GM12878 (cell line): ENCODE measurements at regions not wholly inside any gene's neighbourhood (a gene's known extent, or its start where the extent isn't known, plus 50 kb on each side); places are given as distances from the start of the nearest gene placed in this dataset.

Experiments
- CTCF ChIP-seq, 3 experiments: IDR thresholded peaks in 2 of 3; conservative IDR thresholded peaks in 1 of 3; 2 replicates each; pipeline ENCODE4 v1.5.1; 2011; ENCODE audit warnings: low read depth in 3 of 3, low read length in 3 of 3, mild to moderate bottlenecking in 3 of 3, control low read depth in 2 of 3, moderate library complexity in 2 of 3, inconsistent platforms in 1 of 3, mixed read lengths in 1 of 3; ENCODE audit not compliant: control insufficient read depth in 2 of 3, insufficient read depth in 1 of 3; ENCODE audit errors: extremely low read depth in 1 of 3
- ETV6 ChIP-seq, 2 experiments: fragments of 450-650 bp in 1 of 2; IDR thresholded peaks in 1 of 2; conservative IDR thresholded peaks in 1 of 2; 2 replicates each; pipeline ENCODE4 v1.6.1; 2014; ENCODE audit warnings: antibody characterized with exemption in 1 of 2, borderline replicate concordance in 1 of 2, low read depth in 1 of 2, mild to moderate bottlenecking in 1 of 2, moderate library complexity in 1 of 2
- GABPA ChIP-seq: IDR thresholded peaks from 2 replicates; pipeline ENCODE4 v1.6.1; 2014; ENCODE audit warnings: antibody characterized with exemption, low read depth, mild to moderate bottlenecking, inconsistent platforms
- JUNB ChIP-seq: IDR thresholded peaks from 2 replicates; pipeline ENCODE4 v1.6.1; 2016; ENCODE audit warnings: antibody characterized with exemption, mild to moderate bottlenecking
- MEF2B ChIP-seq: fragments of 450-650 bp; IDR thresholded peaks from 2 replicates; pipeline ENCODE4 v1.6.1; 2018; ENCODE audit warnings: mild to moderate bottlenecking, moderate library complexity; ENCODE audit not compliant: partially characterized antibody, poor library complexity, severe bottlenecking
- MTA2 ChIP-seq: fragments of 450-650 bp; IDR thresholded peaks from 2 replicates; pipeline ENCODE4 v1.6.1; 2016; ENCODE audit warnings: low read depth, mild to moderate bottlenecking, moderate library complexity
- NR2C1 ChIP-seq: fragments of 450-650 bp; IDR thresholded peaks from 2 replicates; pipeline ENCODE4 v1.6.1; 2017; ENCODE audit warnings: antibody characterized with exemption, mild to moderate bottlenecking, moderate library complexity
- RB1 ChIP-seq: fragments of 450-650 bp; formaldehyde crosslinking; IDR thresholded peaks from 2 replicates; pipeline ENCODE4 v1.6.1; 2017; ENCODE audit warnings: mild to moderate bottlenecking, borderline replicate concordance
- REST ChIP-seq: IDR thresholded peaks from 2 replicates; pipeline ENCODE4 v1.6.1; 2012; ENCODE audit warnings: mild to moderate bottlenecking, low read depth, low read length
- ZNF274 ChIP-seq: IDR thresholded peaks from one replicate; pipeline ENCODE4 v1.8.0; 2011; ENCODE audit not compliant: insufficient read length, insufficient read depth
- ZNF592 ChIP-seq: fragments of 450-650 bp; IDR thresholded peaks from 2 replicates; pipeline ENCODE4 v1.6.1; 2017; ENCODE audit warnings: mild to moderate bottlenecking, moderate library complexity
- ZNF687 ChIP-seq: fragments of 450-650 bp; IDR thresholded peaks from 2 replicates; pipeline ENCODE4 v1.6.1; 2017; ENCODE audit warnings: mild to moderate bottlenecking, moderate library complexity
- TF ChIP-seq, protein P1 (sequence below): fragments of 450-650 bp; IDR thresholded peaks from 2 replicates; pipeline ENCODE4 v1.6.1; 2017; ENCODE audit warnings: mild to moderate bottlenecking

DNA sequence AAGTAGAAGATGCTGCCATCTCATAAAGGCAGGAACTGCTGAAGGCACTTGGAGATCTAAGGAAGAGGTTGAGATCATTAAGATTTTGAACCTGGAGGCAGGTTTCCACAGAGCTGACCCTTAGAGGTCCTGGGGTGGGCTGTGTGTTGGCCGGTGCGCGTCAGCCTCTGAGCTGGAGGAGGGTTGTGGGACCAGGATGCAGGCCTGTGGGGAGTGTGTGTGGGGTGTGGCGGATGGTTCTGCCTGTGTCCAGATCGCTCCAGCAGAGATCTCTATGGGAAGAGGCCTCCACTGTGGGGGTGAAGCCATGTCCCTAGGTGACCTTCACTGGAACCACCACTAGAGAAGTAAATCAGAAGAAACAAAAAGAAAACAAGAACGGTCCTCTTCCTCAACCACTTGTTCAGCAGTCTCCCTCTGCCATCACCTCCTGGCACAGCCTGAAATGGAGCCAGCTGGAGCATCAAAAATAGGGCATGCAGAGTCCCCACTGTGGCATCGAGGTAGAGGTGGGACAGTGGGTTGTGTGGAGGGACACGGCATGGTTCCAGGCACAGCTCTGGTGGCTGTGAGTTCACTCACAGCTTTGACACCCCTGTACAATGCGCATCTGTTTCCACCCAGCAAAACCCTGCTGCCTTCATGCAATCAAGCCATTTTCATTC lies 453.8 kb downstream of the TCERG1L start (continued):
- TF ChIP-seq REST (no peak), GABPA (no peak), JUNB (no peak), NR2C1 (no peak), ZNF274 (no peak), MTA2 (no peak), MEF2B (no peak), ZNF687 (no peak), RB1 (no peak), ZNF592 (no peak), CTCF (IDR thresholded peaks at IDR 0.05 in 2 of 3, conservative IDR thresholded peaks at IDR 0.05 in 1 of 3; ENCODE audit: control insufficient read depth in 2 of 3, extremely low read depth in 1 of 3, insufficient read depth in 1 of 3, low read depth in 3 of 3, low read length in 3 of 3) (no peak), ETV6 (conservative IDR thresholded peaks at IDR 0.05 in 1 of 2, IDR thresholded peaks at IDR 0.05 in 1 of 2; ENCODE audit: borderline replicate concordance in 1 of 2, low read depth in 1 of 2) (no peak)
- TF ChIP-seq, protein P1, sequence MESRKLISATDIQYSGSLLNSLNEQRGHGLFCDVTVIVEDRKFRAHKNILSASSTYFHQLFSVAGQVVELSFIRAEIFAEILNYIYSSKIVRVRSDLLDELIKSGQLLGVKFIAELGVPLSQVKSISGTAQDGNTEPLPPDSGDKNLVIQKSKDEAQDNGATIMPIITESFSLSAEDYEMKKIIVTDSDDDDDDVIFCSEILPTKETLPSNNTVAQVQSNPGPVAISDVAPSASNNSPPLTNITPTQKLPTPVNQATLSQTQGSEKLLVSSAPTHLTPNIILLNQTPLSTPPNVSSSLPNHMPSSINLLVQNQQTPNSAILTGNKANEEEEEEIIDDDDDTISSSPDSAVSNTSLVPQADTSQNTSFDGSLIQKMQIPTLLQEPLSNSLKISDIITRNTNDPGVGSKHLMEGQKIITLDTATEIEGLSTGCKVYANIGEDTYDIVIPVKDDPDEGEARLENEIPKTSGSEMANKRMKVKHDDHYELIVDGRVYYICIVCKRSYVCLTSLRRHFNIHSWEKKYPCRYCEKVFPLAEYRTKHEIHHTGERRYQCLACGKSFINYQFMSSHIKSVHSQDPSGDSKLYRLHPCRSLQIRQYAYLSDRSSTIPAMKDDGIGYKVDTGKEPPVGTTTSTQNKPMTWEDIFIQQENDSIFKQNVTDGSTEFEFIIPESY, result no peak
